Keratinocyte (primary cell): ENCODE measurements at regions not wholly inside any gene's neighbourhood (a gene's known extent, or its start where the extent isn't known, plus 50 kb on each side); places are given as distances from the start of the nearest gene placed in this dataset.

Experiments
- DNase-seq: peaks from one replicate; pipeline ENCODE4 v3.0.0-alpha.2; 2011; ENCODE audit warnings: low read depth, missing footprints, low spot score
- FAIRE-seq: peaks from 2 replicates; lab custom pipeline; 2011; peaks lifted over from hg19 to GRCh38; lab: Jason Lieb, UNC
- H2AFZ ChIP-seq: 2 replicates; pipeline ENCODE4 v1.6.0; 2012; ENCODE audit warnings: low read length, control low read depth, inconsistent platforms; ENCODE audit not compliant: control insufficient read depth
- H3K27ac ChIP-seq: 2 replicates; pipeline ENCODE4 v1.5.1; 2011; ENCODE audit warnings: low read length; ENCODE audit not compliant: control insufficient read depth, insufficient read depth
- H3K27me3 ChIP-seq: 3 replicates; pipeline ENCODE4 v1.6.0; 2011; ENCODE audit warnings: low read length; ENCODE audit not compliant: control insufficient read depth, insufficient read depth; ENCODE audit errors: extremely low read depth
- H3K36me3 ChIP-seq, 2 experiments: 2 replicates in 1 of 2; 3 replicates in 1 of 2; pipeline ENCODE4 v1.5.1; 2011; ENCODE audit warnings: low read length in 2 of 2, mild to moderate bottlenecking in 1 of 2; ENCODE audit not compliant: control insufficient read depth in 2 of 2, insufficient read depth in 2 of 2; ENCODE audit errors: extremely low read depth in 1 of 2
- H3K4me1 ChIP-seq: 3 replicates; pipeline ENCODE4 v1.5.1; 2011; ENCODE audit warnings: low read length; ENCODE audit not compliant: control insufficient read depth, insufficient read depth; ENCODE audit errors: extremely low read depth
- H3K4me2 ChIP-seq: 3 replicates; pipeline ENCODE4 v1.6.0; 2011; ENCODE audit warnings: low read depth, low read length; ENCODE audit not compliant: control insufficient read depth, insufficient read depth; ENCODE audit errors: extremely low read depth
- H3K4me3 ChIP-seq, 3 experiments: fragments of 200-600 bp in 1 of 3; sonication (generic) in 1 of 3; 2 replicates in 2 of 3; 3 replicates in 1 of 3; pipeline ENCODE4 v1.5.1; 2011 to 2016; ENCODE audit warnings: low read length in 3 of 3, mild to moderate bottlenecking in 3 of 3, control low read depth in 2 of 3, inconsistent platforms in 1 of 3, low read depth in 1 of 3, mixed read lengths in 1 of 3, mixed run types in 1 of 3, moderate library complexity in 1 of 3; ENCODE audit not compliant: control insufficient read depth in 2 of 3, insufficient read depth in 2 of 3; ENCODE audit errors: extremely low read depth in 1 of 3
- H3K79me2 ChIP-seq: 2 replicates; pipeline ENCODE4 v1.6.0; 2012; ENCODE audit warnings: low read length; ENCODE audit not compliant: control insufficient read depth, insufficient read depth
- H3K9ac ChIP-seq: 3 replicates; pipeline ENCODE4 v1.6.0; 2011; ENCODE audit warnings: low read length; ENCODE audit not compliant: control insufficient read depth, insufficient read depth; ENCODE audit errors: extremely low read depth
- H3K9me1 ChIP-seq: 3 replicates; pipeline ENCODE4 v1.6.0; 2011; ENCODE audit warnings: low read length; ENCODE audit not compliant: control insufficient read depth, insufficient read depth; ENCODE audit errors: extremely low read depth
- H3K9me3 ChIP-seq: 2 replicates; pipeline ENCODE4 v1.5.1; 2012; ENCODE audit warnings: low read depth, low read length; ENCODE audit not compliant: control insufficient read depth
- H4K20me1 ChIP-seq: 3 replicates; pipeline ENCODE4 v1.6.0; 2011; ENCODE audit warnings: low read length; ENCODE audit not compliant: control insufficient read depth, insufficient read depth; ENCODE audit errors: extremely low read depth
- CTCF ChIP-seq, 3 experiments: IDR thresholded peaks in 1 of 3; conservative IDR thresholded peaks in 1 of 3; optimal IDR thresholded peaks in 1 of 3; 2 replicates in 2 of 3; 3 replicates in 1 of 3; pipeline versions ENCODE3 to v1.5.1; 2011; ENCODE audit warnings: low read length in 3 of 3, mild to moderate bottlenecking in 3 of 3, moderate library complexity in 2 of 3, control low read depth in 1 of 3, inconsistent platforms in 1 of 3; ENCODE audit not compliant: insufficient read depth in 2 of 3; ENCODE audit errors: extremely low read depth in 1 of 3
- EZH2 ChIP-seq: IDR thresholded peaks from one replicate; pipeline ENCODE4 v1.6.1; 2012; ENCODE audit warnings: inconsistent platforms, mild to moderate bottlenecking, low read length, moderate library complexity
- dilution Hi-C: fragments of 300-500 bp; cut with MboI; formaldehyde crosslinking; loops from one replicate; pipeline ENCODE4 v1.7.0; 2020; ENCODE audit warnings: low sequenced_read_pairs; ENCODE audit not compliant: extremely low pct_ligation_motif_present

GRCh38 chr17:77480509-77481215 lies 339.9 kb downstream of the SEC14L1 start:
- Histone ChIP-seq H3K36me3 (peaks cover 13 to 29% of the 10 kb centered on the region in 2 experiments), H3K9ac (no peak overlapping the region), H3K79me2 (peaks cover 82% of the 10 kb centered on the region), H3K27me3 (no peaks in the 10 kb centered on the region), H3K9me1 (peaks cover 6% of the 10 kb centered on the region), H3K4me3 (no peak overlapping the region), H3K27ac (no peak overlapping the region), H3K9me3 (no peaks in the 10 kb centered on the region), H4K20me1 (peaks cover 31% of the 10 kb centered on the region), H3K4me2 (no peak overlapping the region), H3K4me1 (peaks cover 34% of the 10 kb centered on the region), H2AFZ (no peak overlapping the region)
- FAIRE-seq = no peak
- DNase-seq = no peak
- dilution Hi-C loops = no loop called here
- TF ChIP-seq CTCF (optimal IDR thresholded peaks at IDR 0.05 in 1 of 3, IDR thresholded peaks at IDR 0.05 in 1 of 3, conservative IDR thresholded peaks at IDR 0.05 in 1 of 3; ENCODE audit: extremely low read depth in 1 of 3, insufficient read depth in 2 of 3, low read length in 3 of 3) (no peak), EZH2 (no peak)

- Histone ChIP-seq H3K9ac (no peak overlapping the region), H3K36me3 (peaks cover 15 to 32% of the 10 kb centered on the region in 2 experiments), H3K27ac (no peak overlapping the region), H3K4me3 (no peak overlapping the region), H4K20me1 (peaks cover 26% of the 10 kb centered on the region), H3K4me1 (peaks cover 23% of the 10 kb centered on the region), H3K9me3 (no peaks in the 10 kb centered on the region), H3K79me2 (peaks cover 79% of the 10 kb centered on the region), H3K4me2 (no peak overlapping the region), H3K27me3 (no peaks in the 10 kb centered on the region), H3K9me1 (peaks cover 4% of the 10 kb centered on the region), H2AFZ (no peak overlapping the region)
- DNase-seq (no peak), FAIRE-seq (no peak)
- dilution Hi-C loops = no loop called here
- TF ChIP-seq CTCF (optimal IDR thresholded peaks at IDR 0.05 in 1 of 3, IDR thresholded peaks at IDR 0.05 in 1 of 3, conservative IDR thresholded peaks at IDR 0.05 in 1 of 3; ENCODE audit: extremely low read depth in 1 of 3, insufficient read depth in 2 of 3, low read length in 3 of 3) = no peak
- TF ChIP-seq EZH2 = no peak
Observed at GRCh38 chr17:77481476-77482374, 341.0 kb downstream of the SEC14L1 start.
